ENCODE measurements at regions not wholly inside any gene's neighbourhood (a gene's known extent, or its start where the extent isn't known, plus 50 kb on each side); places are given as distances from the start of the nearest gene placed in this dataset.
A peak's percentile ranks its signal among the peaks of the same experiment; 100 is the strongest.
"Not testable (repeated sequence)": the region's sequence is repeated elsewhere in the genome, so short reads cannot be mapped to it uniquely, and the experiment has no call there.

GRCh38 chr6:142016666-142017065, 116.1 kb upstream of the GJE1 start:
- H2BK15ac ChIP-seq (replicated peaks; ENCODE audit: low read depth); H2AK5ac ChIP-seq (ENCODE audit: low read length); H3K79me2 ChIP-seq (ENCODE audit: control insufficient read depth, insufficient read depth, low read length); H3K27me3 ChIP-seq (ENCODE audit: insufficient read depth, low read length, poor library complexity); H2BK120ac ChIP-seq (ENCODE audit: low read depth, low read length); H3K79me1 ChIP-seq (ENCODE audit: low read length); H3K23ac ChIP-seq (ENCODE audit: low read length); H3K9ac ChIP-seq (ENCODE audit: low read length); H2BK5ac ChIP-seq (ENCODE audit: low read length); H3K4me1 ChIP-seq (ENCODE audit: control insufficient read depth, low read depth, low read length); H4K5ac ChIP-seq (ENCODE audit: low read length); H3K4me2 ChIP-seq (ENCODE audit: low read length); H4K8ac ChIP-seq (ENCODE audit: low read depth, low read length); H3K27ac ChIP-seq (ENCODE audit: low read depth, low read length); H3K36me3 ChIP-seq (ENCODE audit: control insufficient read depth, insufficient read depth, low read length); H3K4ac ChIP-seq (ENCODE audit: low read depth, low read length); DNase-seq; H3K18ac ChIP-seq (ENCODE audit: low read length); H3K4me3 ChIP-seq (ENCODE audit: low read length); H3K56ac ChIP-seq (ENCODE audit: low read length): not testable (repeated sequence)
- no CpG with 5 or more reads among the region's 5 CpGs for WGBS (ENCODE audit: extremely low coverage, insufficient coverage, low lambda C conversion rate)

GRCh38 chr6:142015463-142015862, 117.3 kb upstream of the GJE1 start:
- WGBS (ENCODE audit: extremely low coverage, insufficient coverage, low lambda C conversion rate): no CpG with 5 or more reads among the region's 2 CpGs

GRCh38 chr6:142015011-142015410, 117.7 kb upstream of the GJE1 start:
- H3K36me3 ChIP-seq (ENCODE audit: control insufficient read depth, insufficient read depth, low read length): no peaks in the 10 kb centered on the region
- H2BK120ac ChIP-seq (ENCODE audit: low read depth, low read length): no peak overlapping the region
- no peak overlapping the region for H2BK15ac ChIP-seq (replicated peaks; ENCODE audit: low read depth)
- no peak overlapping the region for H3K4me2 ChIP-seq (ENCODE audit: low read length)
- no CpG with 5 or more reads among the region's 5 CpGs for whole genome bisulfite sequencing (ENCODE audit: extremely low coverage, insufficient coverage, low lambda C conversion rate)
- H3K4me1 ChIP-seq (ENCODE audit: control insufficient read depth, low read depth, low read length): peaks cover 8% of the 10 kb centered on the region
- no peak overlapping the region for H4K8ac ChIP-seq (ENCODE audit: low read depth, low read length)
- H3K79me2 ChIP-seq (ENCODE audit: control insufficient read depth, insufficient read depth, low read length): no peaks in the 10 kb centered on the region
- no peak overlapping the region for H3K4me3 ChIP-seq (ENCODE audit: low read length)
- H3K56ac ChIP-seq (ENCODE audit: low read length): no peak overlapping the region
- no peak overlapping the region for H3K18ac ChIP-seq (ENCODE audit: low read length)
- no peak overlapping the region for H3K9ac ChIP-seq (ENCODE audit: low read length)
- no peak overlapping the region for H4K5ac ChIP-seq (ENCODE audit: low read length)
- H2AK5ac ChIP-seq (ENCODE audit: low read length): no peak overlapping the region
- peak; percentile 98 for DNase-seq
- H3K79me1 ChIP-seq (ENCODE audit: low read length): no peaks in the 10 kb centered on the region
- H2BK5ac ChIP-seq (ENCODE audit: low read length): no peak overlapping the region
- peak overlapping the region; percentile 96 for H3K27ac ChIP-seq (ENCODE audit: low read depth, low read length)
- H3K4ac ChIP-seq (ENCODE audit: low read depth, low read length): no peak overlapping the region
- no peak overlapping the region for H3K23ac ChIP-seq (ENCODE audit: low read length)
- H3K27me3 ChIP-seq (ENCODE audit: insufficient read depth, low read length, poor library complexity): no peaks in the 10 kb centered on the region

More at GRCh38 chr6:142015463-142015862, 117.3 kb upstream of the GJE1 start:
- DNase-seq: peak; percentile 62
- H3K36me3 ChIP-seq (ENCODE audit: control insufficient read depth, insufficient read depth, low read length); H4K5ac ChIP-seq (ENCODE audit: low read length); H3K4me2 ChIP-seq (ENCODE audit: low read length); H2AK5ac ChIP-seq (ENCODE audit: low read length); H3K9ac ChIP-seq (ENCODE audit: low read length); H2BK15ac ChIP-seq (replicated peaks; ENCODE audit: low read depth); H3K27me3 ChIP-seq (ENCODE audit: insufficient read depth, low read length, poor library complexity); H2BK120ac ChIP-seq (ENCODE audit: low read depth, low read length); H3K18ac ChIP-seq (ENCODE audit: low read length); H3K79me2 ChIP-seq (ENCODE audit: control insufficient read depth, insufficient read depth, low read length); H3K4ac ChIP-seq (ENCODE audit: low read depth, low read length); H3K23ac ChIP-seq (ENCODE audit: low read length); H4K8ac ChIP-seq (ENCODE audit: low read depth, low read length); H3K4me3 ChIP-seq (ENCODE audit: low read length); H3K79me1 ChIP-seq (ENCODE audit: low read length); H3K4me1 ChIP-seq (ENCODE audit: control insufficient read depth, low read depth, low read length): not testable (repeated sequence)
- Histone ChIP-seq H3K56ac (ENCODE audit: low read length) (peak overlapping the region; percentile 70), H2BK5ac (ENCODE audit: low read length) (peak overlapping the region; percentile 87), H3K27ac (ENCODE audit: low read depth, low read length) (peak overlapping the region; percentile 66)

GRCh38 chr6:142014515-142014914, 118.2 kb upstream of the GJE1 start:
- Histone ChIP-seq H3K23ac (ENCODE audit: low read length) (no peak overlapping the region), H3K9ac (ENCODE audit: low read length) (peak overlapping the region; percentile 60), H4K5ac (ENCODE audit: low read length) (peak overlapping the region; percentile 62), H2BK5ac (ENCODE audit: low read length) (peak overlapping the region; percentile 92), H3K27me3 (ENCODE audit: insufficient read depth, low read length, poor library complexity) (no peaks in the 10 kb centered on the region), H3K4ac (ENCODE audit: low read depth, low read length) (peak overlapping the region; percentile 81), H2AK5ac (ENCODE audit: low read length) (no peak overlapping the region), H3K79me1 (ENCODE audit: low read length) (no peaks in the 10 kb centered on the region), H4K8ac (ENCODE audit: low read depth, low read length) (no peak overlapping the region), H3K18ac (ENCODE audit: low read length) (peak overlapping the region; percentile 84), H3K56ac (ENCODE audit: low read length) (peak overlapping the region; percentile 84), H2BK120ac (ENCODE audit: low read depth, low read length) (peak overlapping the region; percentile 73), H3K4me3 (ENCODE audit: low read length) (no peak overlapping the region), H3K4me2 (ENCODE audit: low read length) (no peak overlapping the region), H3K36me3 (ENCODE audit: control insufficient read depth, insufficient read depth, low read length) (no peaks in the 10 kb centered on the region), H2BK15ac (replicated peaks; ENCODE audit: low read depth) (peak overlapping the region; percentile 36), H3K27ac (ENCODE audit: low read depth, low read length) (peak overlapping the region; percentile 96), H3K79me2 (ENCODE audit: control insufficient read depth, insufficient read depth, low read length) (no peaks in the 10 kb centered on the region), H3K4me1 (ENCODE audit: control insufficient read depth, low read depth, low read length) (peaks cover 8% of the 10 kb centered on the region)
- DNase-seq: no peak
- no CpG with 5 or more reads among the region's 6 CpGs for WGBS (ENCODE audit: extremely low coverage, insufficient coverage, low lambda C conversion rate)

- no peak overlapping the region for H3K23ac ChIP-seq (ENCODE audit: low read length)
- peak overlapping the region; percentile 56 for H3K9ac ChIP-seq (ENCODE audit: low read length)
- H3K18ac ChIP-seq (ENCODE audit: low read length): peak overlapping the region; percentile 95
- H2BK5ac ChIP-seq (ENCODE audit: low read length): peak overlapping the region; percentile 92
- no peak overlapping the region for H3K4me3 ChIP-seq (ENCODE audit: low read length)
- peaks cover 8% of the 10 kb centered on the region for H3K4me1 ChIP-seq (ENCODE audit: control insufficient read depth, low read depth, low read length)
- peak overlapping the region; percentile 86 for H3K56ac ChIP-seq (ENCODE audit: low read length)
- no peaks in the 10 kb centered on the region for H3K79me2 ChIP-seq (ENCODE audit: control insufficient read depth, insufficient read depth, low read length)
- no peaks in the 10 kb centered on the region for H3K36me3 ChIP-seq (ENCODE audit: control insufficient read depth, insufficient read depth, low read length)
- DNase-seq: no peak
- H4K5ac ChIP-seq (ENCODE audit: low read length): peak overlapping the region; percentile 94
- peak overlapping the region; percentile 89 for H2BK120ac ChIP-seq (ENCODE audit: low read depth, low read length)
- peak overlapping the region; percentile 99 for H3K4ac ChIP-seq (ENCODE audit: low read depth, low read length)
- no peak overlapping the region for H4K8ac ChIP-seq (ENCODE audit: low read depth, low read length)
- WGBS (ENCODE audit: extremely low coverage, insufficient coverage, low lambda C conversion rate): no CpG with 5 or more reads among the region's 4 CpGs
- peak overlapping the region; percentile 93 for H3K27ac ChIP-seq (ENCODE audit: low read depth, low read length)
- no peak overlapping the region for H3K4me2 ChIP-seq (ENCODE audit: low read length)
- peak overlapping the region; percentile 63 for H2AK5ac ChIP-seq (ENCODE audit: low read length)
- H3K27me3 ChIP-seq (ENCODE audit: insufficient read depth, low read length, poor library complexity): no peaks in the 10 kb centered on the region
- no peak overlapping the region for H2BK15ac ChIP-seq (replicated peaks; ENCODE audit: low read depth)
- H3K79me1 ChIP-seq (ENCODE audit: low read length): no peaks in the 10 kb centered on the region
These were observed 118.7 kb upstream of the GJE1 start for GRCh38 chr6:142013875-142014495.

GRCh38 chr6:142013287-142013686, 119.4 kb upstream of the GJE1 start:
- Histone ChIP-seq H3K4me3 (ENCODE audit: low read length) (no peak overlapping the region), H3K4me2 (ENCODE audit: low read length) (no peak overlapping the region), H3K79me1 (ENCODE audit: low read length) (no peaks in the 10 kb centered on the region), H3K4ac (ENCODE audit: low read depth, low read length) (no peak overlapping the region), H2BK120ac (ENCODE audit: low read depth, low read length) (no peak overlapping the region), H4K8ac (ENCODE audit: low read depth, low read length) (no peak overlapping the region), H4K5ac (ENCODE audit: low read length) (no peak overlapping the region), H2AK5ac (ENCODE audit: low read length) (no peak overlapping the region), H3K18ac (ENCODE audit: low read length) (no peak overlapping the region), H3K4me1 (ENCODE audit: control insufficient read depth, low read depth, low read length) (peaks cover 8% of the 10 kb centered on the region), H2BK15ac (replicated peaks; ENCODE audit: low read depth) (no peak overlapping the region), H3K27ac (ENCODE audit: low read depth, low read length) (no peak overlapping the region), H3K36me3 (ENCODE audit: control insufficient read depth, insufficient read depth, low read length) (no peaks in the 10 kb centered on the region), H3K56ac (ENCODE audit: low read length) (no peak overlapping the region), H3K27me3 (ENCODE audit: insufficient read depth, low read length, poor library complexity) (no peaks in the 10 kb centered on the region), H2BK5ac (ENCODE audit: low read length) (no peak overlapping the region), H3K23ac (ENCODE audit: low read length) (no peak overlapping the region), H3K79me2 (ENCODE audit: control insufficient read depth, insufficient read depth, low read length) (no peaks in the 10 kb centered on the region), H3K9ac (ENCODE audit: low read length) (no peak overlapping the region)
- no peak for DNase-seq

Data from mesendoderm (in vitro differentiated cells).